ENCODE measurements at regions not wholly inside any gene's neighbourhood (a gene's known extent, or its start where the extent isn't known, plus 50 kb on each side); places are given as distances from the start of the nearest gene placed in this dataset.
"Not testable (repeated sequence)": the region's sequence is repeated elsewhere in the genome, so short reads cannot be mapped to it uniquely, and the experiment has no call there.

- no peak for DNase-seq (ENCODE audit: low read depth)
These were observed 352.1 kb upstream of the CCL2 start for GRCh38 chr17:33902901-33903449.

- DNase-seq (ENCODE audit: low read depth) = no peak
These were observed 350.6 kb upstream of the CCL2 start for GRCh38 chr17:33904476-33904875.

GRCh38 chr17:33905338-33905800, 349.7 kb upstream of the CCL2 start:
- DNase-seq (ENCODE audit: low read depth) = no peak

- no peak for DNase-seq (ENCODE audit: low read depth)
These were observed 346.6 kb upstream of the CCL2 start for GRCh38 chr17:33908363-33909064.

- DNase-seq (ENCODE audit: low read depth) = no peak
These were observed 344.8 kb upstream of the CCL2 start for GRCh38 chr17:33910200-33910857.

GRCh38 chr17:33914125-33914524, 341.0 kb upstream of the CCL2 start:
- no peak for DNase-seq (ENCODE audit: low read depth)

GRCh38 chr17:33922971-33923370, 332.1 kb upstream of the CCL2 start:
- DNase-seq (ENCODE audit: low read depth) = no peak

GRCh38 chr17:33924104-33924503, 331.0 kb upstream of the CCL2 start:
- DNase-seq (ENCODE audit: low read depth) = no peak

GRCh38 chr17:33925649-33926048, 329.4 kb upstream of the CCL2 start:
- no peak for DNase-seq (ENCODE audit: low read depth)

- no peak for DNase-seq (ENCODE audit: low read depth)
These were observed 327.4 kb upstream of the CCL2 start for GRCh38 chr17:33927732-33928133.

- DNase-seq (ENCODE audit: low read depth) = no peak
These were observed 325.8 kb upstream of the CCL2 start for GRCh38 chr17:33929181-33929724.

- DNase-seq (ENCODE audit: low read depth) = not testable (repeated sequence)
These were observed 323.8 kb upstream of the CCL2 start for GRCh38 chr17:33931148-33931814.

- DNase-seq (ENCODE audit: low read depth) = no peak
These were observed 322.1 kb upstream of the CCL2 start for GRCh38 chr17:33932996-33933395.

- no peak for DNase-seq (ENCODE audit: low read depth)
These were observed 321.5 kb upstream of the CCL2 start for GRCh38 chr17:33933576-33933975.

- no peak for DNase-seq (ENCODE audit: low read depth)
These were observed 320.4 kb upstream of the CCL2 start for GRCh38 chr17:33934696-33935095.

GRCh38 chr17:33935822-33936221, 319.3 kb upstream of the CCL2 start:
- no peak for DNase-seq (ENCODE audit: low read depth)

- no peak for DNase-seq (ENCODE audit: low read depth)
These were observed 318.3 kb upstream of the CCL2 start for GRCh38 chr17:33936764-33937163.

- no peak for DNase-seq (ENCODE audit: low read depth)
These were observed 315.1 kb upstream of the CCL2 start for GRCh38 chr17:33939959-33940358.

- no peak for DNase-seq (ENCODE audit: low read depth)
These were observed 314.2 kb upstream of the CCL2 start for GRCh38 chr17:33940769-33941370.

GRCh38 chr17:33941744-33942143, 313.3 kb upstream of the CCL2 start:
- no peak for DNase-seq (ENCODE audit: low read depth)

- DNase-seq (ENCODE audit: low read depth) = no peak
These were observed 312.7 kb upstream of the CCL2 start for GRCh38 chr17:33942414-33942813.

- no peak for DNase-seq (ENCODE audit: low read depth)
These were observed 310.7 kb upstream of the CCL2 start for GRCh38 chr17:33944412-33944811.
